Esophagus squamous epithelium (tissue), 5 donors: ENCODE measurements at regions not wholly inside any gene's neighbourhood (a gene's known extent, or its start where the extent isn't known, plus 50 kb on each side); places are given as distances from the start of the nearest gene placed in this dataset.

Experiments used
- DNase-seq: peaks from one replicate; lab custom pipeline; 2025; lab: John Stamatoyannopoulos, UW
- H3K27ac ChIP-seq, 4 donors: fragments of 200-600 bp; sonication (generic); one replicate each; pipeline ENCODE4 v1.5.1; 2016 to 2019; ENCODE audit warnings: mild to moderate bottlenecking in 1 of 4
- H3K27me3 ChIP-seq, 4 donors: fragments of 200-600 bp; sonication (generic); 1 replicate in 3 of 4; 2 replicates in 1 of 4; pipeline versions ENCODE4 v1.5.1 to v1.6.0; 2017 to 2021; ENCODE audit warnings: antibody characterized with exemption in 1 of 4
- H3K36me3 ChIP-seq, 3 donors: fragments of 200-600 bp; sonication (generic); one replicate each; pipeline ENCODE4 v1.5.1; 2016 to 2019
- H3K4me1 ChIP-seq, 3 donors: fragments of 200-600 bp; sonication (generic); one replicate each; pipeline ENCODE4 v1.5.1; 2017 to 2019
- H3K4me3 ChIP-seq, 4 donors: fragments of 200-600 bp; sonication (generic); 1 replicate in 3 of 4; 2 replicates in 1 of 4; pipeline ENCODE4 v1.5.1; 2016 to 2019; ENCODE audit warnings: mild to moderate bottlenecking in 2 of 4, moderate library complexity in 1 of 4
- H3K9me3 ChIP-seq, 3 donors: fragments of 200-600 bp; sonication (generic); one replicate each; pipeline ENCODE4 v1.5.1; 2016 to 2019
- POLR2A ChIP-seq, 4 donors: fragments of 450-650 bp; IDR thresholded peaks; one replicate each; pipeline ENCODE4 v1.6.1; 2017; ENCODE audit warnings: antibody characterized with exemption in 4 of 4, mild to moderate bottlenecking in 4 of 4, moderate library complexity in 3 of 4
- WGBS, 2 donors: methylation state at CpG; one replicate each; pipeline ENCODE4 v1.1.5; 2018; 5-methylcytosine and 5-hydroxymethylcytosine counted together
- intact Hi-C: fragments of 100-400 bp; cut with DNase I; formaldehyde crosslinking; loops from one replicate; pipeline ENCODE4 v1.15.0; 2022
- TF ChIP-seq, protein P1 (sequence below), 6 experiments: fragments of 450-650 bp in 4 of 6; fragments of 200-600 bp in 2 of 6; sonication (generic) in 2 of 6; IDR thresholded peaks; one replicate each; pipeline ENCODE4 v1.5.1; 2016 to 2019; ENCODE audit warnings: antibody characterized with exemption in 6 of 6, mild to moderate bottlenecking in 4 of 6, moderate library complexity in 4 of 6
- donor health status: DM: yes; HTN: yes; CAD: no.

DNA sequence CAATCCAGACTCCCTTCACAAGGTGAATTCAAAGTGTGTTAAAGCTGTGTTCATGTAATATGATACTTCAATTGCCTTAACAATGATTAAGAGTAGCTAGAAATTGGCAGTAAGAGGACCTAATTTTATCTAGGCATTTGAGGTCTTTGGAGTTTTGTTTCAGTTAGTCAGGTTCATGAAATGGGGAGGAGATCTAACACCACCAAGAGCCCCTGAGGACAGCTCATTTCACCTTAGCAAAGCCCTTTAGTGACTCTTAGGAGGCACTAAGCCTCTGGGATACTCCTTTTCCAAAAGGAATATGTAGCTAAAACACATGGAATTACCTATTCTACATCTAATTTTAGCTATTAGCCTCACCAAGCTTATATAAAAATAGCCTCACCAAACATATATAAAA, 716.5 kb upstream of the RAB6C start:
- H3K36me3 ChIP-seq, result no peaks in the 10 kb centered on the region
- DNase-seq, result no peak
- H3K27me3 ChIP-seq, result no peaks in the 10 kb centered on the region
- H3K27ac ChIP-seq, result no peak overlapping the region
- peaks cover 0 to 27% (median 24%) of the 10 kb centered on the region in 3 donors for H3K9me3 ChIP-seq
- H3K4me1 ChIP-seq, result no peaks in the 10 kb centered on the region
- no peak for TF ChIP-seq POLR2A (IDR thresholded peaks at IDR 0.05)
- TF ChIP-seq, protein P1, sequence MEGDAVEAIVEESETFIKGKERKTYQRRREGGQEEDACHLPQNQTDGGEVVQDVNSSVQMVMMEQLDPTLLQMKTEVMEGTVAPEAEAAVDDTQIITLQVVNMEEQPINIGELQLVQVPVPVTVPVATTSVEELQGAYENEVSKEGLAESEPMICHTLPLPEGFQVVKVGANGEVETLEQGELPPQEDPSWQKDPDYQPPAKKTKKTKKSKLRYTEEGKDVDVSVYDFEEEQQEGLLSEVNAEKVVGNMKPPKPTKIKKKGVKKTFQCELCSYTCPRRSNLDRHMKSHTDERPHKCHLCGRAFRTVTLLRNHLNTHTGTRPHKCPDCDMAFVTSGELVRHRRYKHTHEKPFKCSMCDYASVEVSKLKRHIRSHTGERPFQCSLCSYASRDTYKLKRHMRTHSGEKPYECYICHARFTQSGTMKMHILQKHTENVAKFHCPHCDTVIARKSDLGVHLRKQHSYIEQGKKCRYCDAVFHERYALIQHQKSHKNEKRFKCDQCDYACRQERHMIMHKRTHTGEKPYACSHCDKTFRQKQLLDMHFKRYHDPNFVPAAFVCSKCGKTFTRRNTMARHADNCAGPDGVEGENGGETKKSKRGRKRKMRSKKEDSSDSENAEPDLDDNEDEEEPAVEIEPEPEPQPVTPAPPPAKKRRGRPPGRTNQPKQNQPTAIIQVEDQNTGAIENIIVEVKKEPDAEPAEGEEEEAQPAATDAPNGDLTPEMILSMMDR (IDR thresholded peaks at IDR 0.05), result no peak
- H3K4me3 ChIP-seq, result no peak overlapping the region
- intact Hi-C loops, result no loop called here

GRCh38 chr2:129263939-129264338, 715.5 kb upstream of the RAB6C start:
- intact Hi-C loops, result no loop called here
- Histone ChIP-seq H3K4me3 (no peak overlapping the region), H3K9me3 (peaks cover 0 to 19% (median 15%) of the 10 kb centered on the region in 3 donors), H3K36me3 (no peaks in the 10 kb centered on the region), H3K4me1 (no peaks in the 10 kb centered on the region), H3K27me3 (no peaks in the 10 kb centered on the region), H3K27ac (no peak overlapping the region)
- DNase-seq, result no peak
- TF ChIP-seq, protein P1 (IDR thresholded peaks at IDR 0.05), result no peak
- TF ChIP-seq POLR2A (IDR thresholded peaks at IDR 0.05), result no peak

GRCh38 chr2:129267559-129267958, 711.9 kb upstream of the RAB6C start:
- Histone ChIP-seq H3K4me3 (no peak overlapping the region), H3K4me1 (no peaks in the 10 kb centered on the region), H3K36me3 (no peaks in the 10 kb centered on the region), H3K9me3 (peaks cover 0 to 11% (median 5%) of the 10 kb centered on the region in 3 donors), H3K27ac (no peak overlapping the region), H3K27me3 (no peaks in the 10 kb centered on the region)
- intact Hi-C loops, result no loop called here
- TF ChIP-seq, protein P1 (IDR thresholded peaks at IDR 0.05), result no peak
- no peak for TF ChIP-seq POLR2A (IDR thresholded peaks at IDR 0.05)
- DNase-seq, result no peak

GRCh38 chr2:129273266-129274037, 706.0 kb upstream of the RAB6C start:
- intact Hi-C loops, result no loop called here

GRCh38 chr2:129274038-129274415, 705.4 kb upstream of the RAB6C start:
- no peaks in the 10 kb centered on the region for H3K4me1 ChIP-seq
- DNase-seq, result no peak
- H3K4me3 ChIP-seq, result no peak overlapping the region
- WGBS, 2 donors, result 100% methylated on average over 1 of the region's 2 CpGs; no CpG with 5 or more reads in 1 of the 2 donors
- no peak for TF ChIP-seq POLR2A (IDR thresholded peaks at IDR 0.05)
- TF ChIP-seq, protein P1 (IDR thresholded peaks at IDR 0.05), result no peak
- H3K27ac ChIP-seq, result no peak overlapping the region
- H3K36me3 ChIP-seq, result no peaks in the 10 kb centered on the region
- no peaks in the 10 kb centered on the region for H3K27me3 ChIP-seq
- intact Hi-C loops, result no loop called here
- no peaks in the 10 kb centered on the region for H3K9me3 ChIP-seq

More at GRCh38 chr2:129273266-129274037, 706.0 kb upstream of the RAB6C start:
- no peak for DNase-seq
- H3K4me1 ChIP-seq, result no peaks in the 10 kb centered on the region
- WGBS, 2 donors, result 92 to 97% methylated on average over 5 to 8 of the region's 8 CpGs
- H3K36me3 ChIP-seq, result no peaks in the 10 kb centered on the region
- no peak for TF ChIP-seq POLR2A (IDR thresholded peaks at IDR 0.05)
- TF ChIP-seq, protein P1 (IDR thresholded peaks at IDR 0.05), result no peak
- H3K27me3 ChIP-seq, result no peaks in the 10 kb centered on the region
- H3K4me3 ChIP-seq, result no peak overlapping the region
- no peaks in the 10 kb centered on the region for H3K9me3 ChIP-seq
- H3K27ac ChIP-seq, result no peak overlapping the region
